A549 (cell line): ENCODE measurements at regions not wholly inside any gene's neighbourhood (a gene's known extent, or its start where the extent isn't known, plus 50 kb on each side); places are given as distances from the start of the nearest gene placed in this dataset.

ENCODE experiments used
- CHD2 ChIP-seq: fragments of 150-350 bp; IDR thresholded peaks from 2 replicates; pipeline ENCODE4 v1.6.1; 2014; ENCODE audit warnings: low read length; ENCODE audit not compliant: partially characterized antibody
- FOSL2 ChIP-seq, 2 experiments: fragments of 450-650 bp in 1 of 2; fragments of >200 bp in 1 of 2; sonication (Bioruptor Twin) in 1 of 2; formaldehyde crosslinking; IDR thresholded peaks; 2 replicates each; pipeline versions ENCODE4 v1.5.0 to v1.6.1; 2016 to 2020; ENCODE audit warnings: mild to moderate bottlenecking in 1 of 2, moderate library complexity in 1 of 2
- JUN ChIP-seq, 2 experiments: fragments of >200 bp; sonication (Bioruptor Twin); formaldehyde crosslinking; IDR thresholded peaks; 2 replicates in 1 of 2; 3 replicates in 1 of 2; pipeline ENCODE4 v1.6.1; 2016 to 2017
- MYC ChIP-seq: IDR thresholded peaks from 2 replicates; pipeline ENCODE4 v1.6.1; 2012; ENCODE audit warnings: mild to moderate bottlenecking, inconsistent platforms, low read length, improper control_type of control experiment, borderline replicate concordance
- NPAS2 ChIP-seq: fragments of 250-450 bp; sonication (Bioruptor Pico); IDR thresholded peaks from 2 replicates; pipeline ENCODE4 v1.8.0; 2022; ENCODE audit warnings: mild to moderate bottlenecking, moderate library complexity, borderline replicate concordance
- NR3C1 ChIP-seq: fragments of >200 bp; sonication (Bioruptor Twin); formaldehyde crosslinking; IDR thresholded peaks from 3 replicates; pipeline ENCODE4 v1.6.1; 2017
- POLR2A ChIP-seq: IDR thresholded peaks from 2 replicates; pipeline ENCODE4 v1.6.1; 2012; ENCODE audit warnings: mild to moderate bottlenecking, low read length
- SMC3 ChIP-seq: fragments of >200 bp; sonication (Bioruptor Twin); formaldehyde crosslinking; IDR thresholded peaks from 3 replicates; pipeline ENCODE4 v1.6.1; 2018; ENCODE audit warnings: inconsistent platforms
- SREBF2 ChIP-seq: fragments of 450-650 bp; IDR thresholded peaks from 2 replicates; pipeline ENCODE4 v1.6.1; 2014; ENCODE audit warnings: mild to moderate bottlenecking, moderate library complexity
- TF ChIP-seq, protein P1 (sequence below): fragments of >200 bp; sonication (Bioruptor Twin); formaldehyde crosslinking; IDR thresholded peaks from 3 replicates; pipeline ENCODE4 v1.5.1; 2016
- TF ChIP-seq, protein P2 (sequence below): fragments of 200-600 bp; sonication (generic); IDR thresholded peaks from 2 replicates; pipeline ENCODE4 v1.6.1; 2016; ENCODE audit warnings: antibody characterized with exemption, mild to moderate bottlenecking, moderate library complexity
- TF ChIP-seq, protein P3 (sequence below): fragments of 150-350 bp; IDR thresholded peaks from 2 replicates; pipeline ENCODE4 v1.6.1; 2014; ENCODE audit warnings: low read depth, mild to moderate bottlenecking, low read length

GRCh38 chr12:74685385-74685784 is 147.8 kb downstream of the ATXN7L3B start:
- TF ChIP-seq, protein P1, sequence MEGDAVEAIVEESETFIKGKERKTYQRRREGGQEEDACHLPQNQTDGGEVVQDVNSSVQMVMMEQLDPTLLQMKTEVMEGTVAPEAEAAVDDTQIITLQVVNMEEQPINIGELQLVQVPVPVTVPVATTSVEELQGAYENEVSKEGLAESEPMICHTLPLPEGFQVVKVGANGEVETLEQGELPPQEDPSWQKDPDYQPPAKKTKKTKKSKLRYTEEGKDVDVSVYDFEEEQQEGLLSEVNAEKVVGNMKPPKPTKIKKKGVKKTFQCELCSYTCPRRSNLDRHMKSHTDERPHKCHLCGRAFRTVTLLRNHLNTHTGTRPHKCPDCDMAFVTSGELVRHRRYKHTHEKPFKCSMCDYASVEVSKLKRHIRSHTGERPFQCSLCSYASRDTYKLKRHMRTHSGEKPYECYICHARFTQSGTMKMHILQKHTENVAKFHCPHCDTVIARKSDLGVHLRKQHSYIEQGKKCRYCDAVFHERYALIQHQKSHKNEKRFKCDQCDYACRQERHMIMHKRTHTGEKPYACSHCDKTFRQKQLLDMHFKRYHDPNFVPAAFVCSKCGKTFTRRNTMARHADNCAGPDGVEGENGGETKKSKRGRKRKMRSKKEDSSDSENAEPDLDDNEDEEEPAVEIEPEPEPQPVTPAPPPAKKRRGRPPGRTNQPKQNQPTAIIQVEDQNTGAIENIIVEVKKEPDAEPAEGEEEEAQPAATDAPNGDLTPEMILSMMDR: no peak
- TF ChIP-seq POLR2A (no peak), FOSL2 (IDR thresholded peaks at IDR 0.05) (no peak), FOSL2 (CRISPR knock-in tag; IDR thresholded peaks at IDR 0.05) (no peak), SREBF2 (no peak), NPAS2 (CRISPR knock-in tag) (no peak), JUN (IDR thresholded peaks at IDR 0.05) (no peak), CHD2 (no peak), SMC3 (no peak), MYC (no peak), NR3C1 (no peak)
- TF ChIP-seq, protein P2, sequence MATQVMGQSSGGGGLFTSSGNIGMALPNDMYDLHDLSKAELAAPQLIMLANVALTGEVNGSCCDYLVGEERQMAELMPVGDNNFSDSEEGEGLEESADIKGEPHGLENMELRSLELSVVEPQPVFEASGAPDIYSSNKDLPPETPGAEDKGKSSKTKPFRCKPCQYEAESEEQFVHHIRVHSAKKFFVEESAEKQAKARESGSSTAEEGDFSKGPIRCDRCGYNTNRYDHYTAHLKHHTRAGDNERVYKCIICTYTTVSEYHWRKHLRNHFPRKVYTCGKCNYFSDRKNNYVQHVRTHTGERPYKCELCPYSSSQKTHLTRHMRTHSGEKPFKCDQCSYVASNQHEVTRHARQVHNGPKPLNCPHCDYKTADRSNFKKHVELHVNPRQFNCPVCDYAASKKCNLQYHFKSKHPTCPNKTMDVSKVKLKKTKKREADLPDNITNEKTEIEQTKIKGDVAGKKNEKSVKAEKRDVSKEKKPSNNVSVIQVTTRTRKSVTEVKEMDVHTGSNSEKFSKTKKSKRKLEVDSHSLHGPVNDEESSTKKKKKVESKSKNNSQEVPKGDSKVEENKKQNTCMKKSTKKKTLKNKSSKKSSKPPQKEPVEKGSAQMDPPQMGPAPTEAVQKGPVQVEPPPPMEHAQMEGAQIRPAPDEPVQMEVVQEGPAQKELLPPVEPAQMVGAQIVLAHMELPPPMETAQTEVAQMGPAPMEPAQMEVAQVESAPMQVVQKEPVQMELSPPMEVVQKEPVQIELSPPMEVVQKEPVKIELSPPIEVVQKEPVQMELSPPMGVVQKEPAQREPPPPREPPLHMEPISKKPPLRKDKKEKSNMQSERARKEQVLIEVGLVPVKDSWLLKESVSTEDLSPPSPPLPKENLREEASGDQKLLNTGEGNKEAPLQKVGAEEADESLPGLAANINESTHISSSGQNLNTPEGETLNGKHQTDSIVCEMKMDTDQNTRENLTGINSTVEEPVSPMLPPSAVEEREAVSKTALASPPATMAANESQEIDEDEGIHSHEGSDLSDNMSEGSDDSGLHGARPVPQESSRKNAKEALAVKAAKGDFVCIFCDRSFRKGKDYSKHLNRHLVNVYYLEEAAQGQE: no peak
- TF ChIP-seq, protein P3, sequence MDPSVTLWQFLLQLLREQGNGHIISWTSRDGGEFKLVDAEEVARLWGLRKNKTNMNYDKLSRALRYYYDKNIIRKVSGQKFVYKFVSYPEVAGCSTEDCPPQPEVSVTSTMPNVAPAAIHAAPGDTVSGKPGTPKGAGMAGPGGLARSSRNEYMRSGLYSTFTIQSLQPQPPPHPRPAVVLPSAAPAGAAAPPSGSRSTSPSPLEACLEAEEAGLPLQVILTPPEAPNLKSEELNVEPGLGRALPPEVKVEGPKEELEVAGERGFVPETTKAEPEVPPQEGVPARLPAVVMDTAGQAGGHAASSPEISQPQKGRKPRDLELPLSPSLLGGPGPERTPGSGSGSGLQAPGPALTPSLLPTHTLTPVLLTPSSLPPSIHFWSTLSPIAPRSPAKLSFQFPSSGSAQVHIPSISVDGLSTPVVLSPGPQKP: no peak
